Activated T-cell treated with anti-CD3 and anti-CD28 coated beads, Interleukin-2, amount 50 U/mL, for 1 hour (primary cell): ENCODE measurements at regions not wholly inside any gene's neighbourhood (a gene's known extent, or its start where the extent isn't known, plus 50 kb on each side); places are given as distances from the start of the nearest gene placed in this dataset.

Experiments used
- DNase-seq: peaks from one replicate; pipeline ENCODE4 v3.0.0-alpha.2; 2020

DNA sequence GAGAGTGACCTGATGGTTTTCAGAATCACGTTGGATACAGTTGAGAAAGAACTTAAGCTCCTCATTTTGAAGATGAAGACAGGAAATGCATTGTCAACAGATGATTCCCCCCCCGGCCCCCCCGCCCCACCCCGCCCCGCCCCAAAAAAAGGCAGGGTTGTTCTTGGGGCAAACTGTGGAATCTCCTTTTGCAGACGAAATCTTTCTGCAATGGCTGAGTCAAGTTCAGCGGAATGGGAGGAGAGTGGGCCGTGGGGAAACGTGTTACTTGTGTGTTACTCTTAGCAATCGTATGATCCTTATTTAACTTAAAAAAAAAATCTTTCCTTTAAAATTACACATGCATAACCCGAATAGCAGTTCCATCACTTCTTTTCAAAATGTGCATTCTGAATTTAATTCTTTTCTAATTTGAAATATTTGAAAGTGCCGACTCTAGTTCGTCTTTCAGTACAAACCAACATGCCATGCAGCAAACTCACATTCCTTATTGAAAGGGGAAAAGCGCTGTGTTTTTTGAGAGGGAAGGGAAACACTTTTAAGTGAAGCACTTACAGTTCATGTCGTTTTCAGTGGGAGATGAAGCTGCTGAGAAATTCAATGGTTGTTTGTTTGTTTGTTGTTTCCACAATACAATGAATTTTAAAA lies 348.5 kb upstream of the ARGLU1 start:
- no peak for DNase-seq

DNA sequence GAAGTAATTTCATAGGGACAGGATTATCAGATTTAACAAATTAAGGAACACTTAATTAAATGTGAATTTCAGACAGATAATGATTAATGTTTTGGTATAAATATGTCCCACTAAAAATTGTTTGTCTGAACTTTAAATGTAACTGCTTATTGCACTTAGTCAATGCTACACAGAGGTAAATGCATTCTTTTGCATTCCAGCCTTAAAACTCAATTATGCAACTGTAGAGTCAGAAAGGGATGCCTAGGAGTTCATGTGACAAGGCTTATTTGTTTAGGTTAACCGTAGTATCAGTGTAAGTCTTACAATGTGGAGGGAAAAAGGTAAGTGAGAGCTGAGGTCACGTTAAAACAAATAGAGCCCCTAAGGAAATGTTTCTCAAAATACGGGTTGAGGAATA lies 347.2 kb upstream of the ARGLU1 start:
- DNase-seq = no peak

DNA sequence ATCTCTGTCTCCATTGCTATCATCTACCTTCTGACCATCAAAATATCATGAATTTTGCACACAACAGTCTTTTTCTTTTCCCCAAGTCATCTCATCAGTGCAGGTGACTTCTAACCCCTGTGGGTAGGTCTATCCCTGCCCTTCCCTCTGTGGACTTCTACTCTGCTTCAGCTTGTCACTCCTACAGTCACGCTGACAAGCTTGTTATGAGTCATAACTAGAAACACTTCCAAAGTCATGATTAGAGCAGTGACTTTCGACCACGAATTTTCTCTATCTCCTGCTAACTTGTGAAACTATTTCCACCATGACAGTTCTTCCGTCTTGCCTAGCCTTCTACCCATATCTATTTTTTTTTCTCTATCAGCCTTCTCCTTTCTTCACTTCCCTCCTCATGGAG lies 343.7 kb upstream of the ARGLU1 start:
- DNase-seq = no peak

DNA sequence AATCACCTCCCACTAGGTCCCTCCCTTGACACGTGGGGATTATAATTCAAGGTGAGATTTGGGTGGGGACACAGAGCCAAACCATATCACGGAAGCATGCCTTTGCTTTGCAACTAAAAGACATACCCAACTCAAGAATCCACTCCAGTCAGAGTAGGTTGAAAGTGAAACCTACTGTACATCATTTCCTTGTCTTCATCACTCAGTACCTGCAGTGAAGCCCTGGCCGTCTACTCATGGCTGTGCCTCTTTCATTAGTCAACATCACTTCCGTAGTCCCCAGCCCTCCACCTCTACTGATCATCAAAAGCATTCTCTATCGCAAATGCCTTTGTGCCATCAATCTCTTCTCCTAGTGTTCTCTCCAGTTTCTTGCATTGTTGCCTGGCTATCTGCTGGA lies 343.1 kb upstream of the ARGLU1 start:
- DNase-seq = no peak

DNA sequence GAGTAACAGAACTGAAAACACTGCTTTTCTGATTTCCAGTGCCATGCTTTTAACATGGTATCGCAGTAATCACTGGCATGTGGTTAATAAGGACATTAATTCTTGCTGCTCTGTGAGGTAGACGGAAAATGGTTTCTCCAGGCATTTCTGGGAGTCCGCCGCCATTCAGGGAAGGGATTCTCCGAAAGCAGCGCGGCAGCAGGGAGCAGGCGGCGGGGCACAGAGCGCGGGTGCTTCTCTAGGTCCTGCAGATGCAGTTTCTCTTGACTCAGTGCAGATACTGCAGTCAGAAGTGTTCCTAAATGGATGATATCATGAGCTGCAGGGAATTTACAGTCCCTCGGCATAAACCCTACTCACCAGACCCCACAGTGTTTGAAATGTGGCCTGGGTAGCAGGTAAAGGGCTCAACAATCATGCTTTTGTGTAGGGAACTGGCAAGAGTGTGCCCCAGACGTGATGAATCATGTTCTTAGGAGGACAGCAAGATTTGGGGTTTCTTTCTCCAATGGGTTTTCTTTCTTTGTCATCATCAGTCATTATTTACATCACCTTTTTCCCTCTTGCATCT lies 338.6 kb upstream of the ARGLU1 start:
- no peak for DNase-seq

DNA sequence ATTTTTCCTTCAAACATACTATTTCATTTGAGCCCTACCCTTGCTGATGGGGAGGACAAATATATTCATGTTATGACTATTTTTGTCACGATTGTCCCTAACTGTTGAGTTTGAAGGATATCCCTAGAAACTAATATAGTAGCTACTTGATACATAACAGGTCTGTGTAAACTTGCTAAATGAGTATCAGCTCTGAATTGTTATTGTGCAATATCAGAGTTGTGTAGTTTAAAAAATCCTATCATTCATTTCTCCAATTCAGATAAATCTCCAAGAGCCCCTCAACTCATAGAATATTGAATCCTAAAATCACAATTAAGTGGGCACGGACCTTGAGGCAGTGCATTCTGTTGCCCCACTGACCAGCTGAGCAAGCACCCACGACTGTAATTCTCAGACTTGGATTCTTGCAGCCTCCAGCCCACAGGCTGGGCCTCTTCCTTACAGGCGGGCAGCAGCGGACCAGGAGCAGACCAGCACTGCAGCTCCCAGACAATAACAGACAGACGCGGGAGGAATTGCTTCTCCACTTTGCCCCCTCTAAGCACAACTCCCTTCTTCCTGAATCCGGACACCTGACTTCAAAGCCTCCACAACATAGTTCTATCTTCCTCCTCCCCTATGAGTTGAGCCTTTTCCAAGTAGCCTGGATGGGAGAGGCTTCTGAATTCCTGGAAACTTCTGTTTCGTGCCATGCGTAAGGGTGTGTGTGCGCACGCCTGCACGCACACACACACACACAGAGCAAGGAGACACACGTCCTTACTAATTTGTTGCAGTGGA lies 337.6 kb upstream of the ARGLU1 start:
- DNase-seq = no peak

DNA sequence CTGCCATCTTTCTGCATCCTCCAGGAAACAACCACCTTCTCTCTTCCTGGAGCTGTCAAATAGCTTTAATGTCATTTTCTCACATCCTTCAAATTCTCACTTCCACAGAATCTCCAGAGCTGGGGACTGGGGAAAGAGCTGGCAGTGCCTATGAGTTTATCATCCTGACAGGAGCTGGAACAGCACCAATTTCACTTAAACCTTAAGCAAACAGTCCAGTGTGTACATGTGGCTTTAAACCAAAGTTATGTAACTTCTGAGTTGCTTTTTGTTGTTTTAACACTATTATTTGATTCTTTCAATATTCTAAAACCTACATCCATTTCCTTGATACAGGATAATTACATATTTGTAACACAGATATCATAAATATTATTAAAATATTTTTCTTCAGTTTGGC lies 331.5 kb upstream of the ARGLU1 start:
- DNase-seq = no peak

DNA sequence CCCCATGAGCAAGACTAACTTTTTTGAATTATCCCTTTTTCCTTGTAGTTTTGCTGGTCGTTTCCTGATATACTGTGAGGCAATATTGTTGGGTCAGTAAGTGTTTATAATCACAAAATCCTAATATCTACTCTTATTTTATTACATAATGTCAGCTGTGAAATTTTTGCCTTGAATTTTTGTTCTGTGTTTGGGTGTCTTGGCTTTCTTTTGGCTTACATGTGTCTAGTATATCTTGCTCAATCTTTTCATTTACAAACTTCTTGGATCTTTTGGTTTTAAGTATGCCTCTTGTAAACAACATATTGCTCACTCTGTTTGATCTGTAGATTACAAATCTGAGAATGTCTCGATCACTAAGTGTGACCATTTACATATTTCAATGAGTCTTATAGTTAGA lies 330.3 kb upstream of the ARGLU1 start:
- no peak for DNase-seq

DNA sequence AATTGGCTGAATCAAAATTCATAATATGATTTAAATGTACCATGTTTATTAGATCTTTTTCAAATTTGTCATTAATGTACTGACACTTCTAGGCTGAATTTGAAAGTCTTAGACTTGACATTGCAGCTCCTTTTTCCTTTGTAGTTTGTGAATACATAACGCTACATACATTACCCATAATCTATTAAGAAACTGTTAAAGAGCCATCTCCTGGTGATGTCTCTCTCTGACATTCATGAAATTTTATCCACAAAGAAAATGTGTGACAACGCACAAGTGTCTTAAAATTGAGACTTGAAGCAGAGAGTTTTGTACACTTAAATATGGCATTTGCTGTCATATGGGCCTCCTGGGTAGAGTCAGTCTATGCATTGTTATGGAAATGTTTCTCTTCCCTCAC lies 320.2 kb upstream of the ARGLU1 start:
- no peak for DNase-seq

DNA sequence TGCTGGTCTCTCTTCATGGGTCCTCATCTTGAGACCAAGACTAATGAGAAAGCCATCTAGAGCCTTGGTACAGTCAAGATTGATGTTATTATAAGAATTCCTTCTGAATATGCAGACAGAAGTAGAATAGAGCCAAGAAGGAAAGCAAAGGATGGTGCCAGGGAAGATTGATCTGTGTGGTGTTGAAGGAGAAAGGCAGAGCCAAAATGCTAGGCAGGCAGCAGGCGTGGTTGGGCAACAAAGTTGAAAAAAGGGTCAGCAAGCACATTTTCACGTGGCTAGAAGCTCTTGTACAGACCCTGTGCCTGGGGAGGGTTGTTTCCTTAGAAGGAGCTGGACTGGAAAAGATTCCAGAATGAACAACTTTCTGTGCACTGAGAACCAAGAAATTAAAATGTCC lies 319.7 kb upstream of the ARGLU1 start:
- DNase-seq = no peak

DNA sequence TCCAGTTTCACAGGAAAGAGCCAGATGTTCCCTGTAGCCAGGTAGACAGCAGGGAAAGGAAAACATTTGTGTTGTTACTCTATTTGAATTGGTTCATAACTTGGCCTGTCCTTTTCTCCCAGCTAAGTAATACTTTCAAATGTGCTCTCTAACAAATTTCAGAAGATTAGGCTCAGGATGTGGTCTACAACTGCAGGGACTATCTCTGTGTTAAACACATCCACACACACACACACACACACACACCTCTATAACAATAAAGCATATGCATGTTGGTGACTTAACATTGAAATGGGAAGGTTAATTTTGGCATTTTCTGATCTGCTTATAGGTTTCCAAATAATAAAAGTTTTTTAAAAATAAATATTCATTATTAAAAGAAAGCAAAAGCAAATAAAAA lies 316.0 kb upstream of the ARGLU1 start:
- DNase-seq = no peak

DNA sequence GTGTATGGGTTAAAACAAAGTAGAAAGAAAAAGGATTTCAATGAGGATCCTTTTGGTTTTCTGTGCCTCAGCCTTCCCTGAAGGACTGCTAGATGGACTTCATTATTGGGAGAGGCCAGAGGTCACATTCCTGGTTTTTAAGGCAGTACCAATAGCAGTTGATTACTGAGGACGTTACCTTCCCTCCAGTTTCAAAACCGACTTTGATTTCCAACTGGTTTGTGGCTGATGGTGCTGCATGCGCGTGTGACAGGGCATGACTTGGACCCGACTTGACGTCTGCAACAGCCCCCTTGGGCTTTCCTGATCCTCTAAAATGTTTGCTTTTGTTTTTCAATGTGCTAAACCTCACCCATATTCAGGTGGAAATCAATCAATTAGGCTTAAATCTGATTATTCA lies 314.3 kb upstream of the ARGLU1 start:
- DNase-seq = no peak

DNA sequence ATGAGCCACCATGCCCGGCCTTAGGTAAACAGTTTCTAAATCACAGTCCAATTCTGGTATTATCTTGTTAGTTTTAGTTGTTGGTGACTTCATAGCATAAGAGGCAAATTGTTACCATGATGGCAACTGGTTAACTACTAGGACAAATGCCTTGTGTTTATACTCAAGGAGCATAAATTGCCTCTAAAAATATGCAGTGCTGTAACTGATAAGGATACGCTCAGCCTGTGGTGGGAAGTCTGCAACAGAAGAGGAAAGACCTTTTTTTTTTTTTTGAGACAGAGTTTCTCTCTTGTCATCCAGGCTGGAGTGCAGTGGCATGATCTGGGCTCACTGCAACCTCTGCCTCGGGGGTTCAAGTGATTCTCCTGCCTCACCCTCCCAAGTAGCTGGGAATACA lies 311.9 kb upstream of the ARGLU1 start:
- no peak for DNase-seq

DNA sequence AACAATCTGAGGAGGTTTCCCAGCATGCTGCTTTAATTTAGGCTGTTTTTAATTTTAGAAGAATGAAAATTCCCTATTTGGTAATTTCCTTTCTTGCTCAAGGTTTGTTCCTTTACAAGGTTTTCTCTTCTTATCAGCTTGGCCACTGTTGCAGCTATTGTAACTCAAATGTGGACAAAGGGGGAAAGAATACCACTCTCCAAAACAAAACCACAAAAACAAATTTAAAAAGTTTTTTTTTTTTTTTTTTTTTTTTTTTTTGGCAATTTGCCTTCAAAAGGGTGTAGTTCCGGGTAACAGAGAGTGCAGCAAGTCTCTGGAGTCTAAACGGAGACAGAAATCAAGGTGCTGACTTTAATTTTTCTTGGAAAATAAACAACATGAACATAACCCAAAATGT lies 306.4 kb upstream of the ARGLU1 start:
- no peak for DNase-seq

DNA sequence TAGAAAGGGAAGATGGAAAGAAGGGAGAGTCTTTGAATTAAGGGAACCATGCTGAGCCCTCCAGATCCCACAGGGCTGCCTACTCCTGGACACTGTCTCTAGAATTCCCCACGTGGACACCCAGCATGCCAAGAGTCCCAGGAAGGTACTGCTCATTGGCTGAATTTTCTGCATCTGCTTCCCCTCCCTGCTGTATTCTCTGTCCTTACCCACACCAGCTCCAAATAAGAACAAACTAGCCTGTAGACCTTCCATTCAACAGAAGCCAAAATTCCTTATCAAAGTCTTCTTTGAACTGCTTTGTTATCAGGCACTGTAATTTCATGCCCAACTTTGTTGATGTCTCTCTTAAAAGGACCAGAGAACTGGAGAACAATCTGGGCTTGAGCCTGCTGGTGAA lies 305.9 kb upstream of the ARGLU1 start:
- DNase-seq = no peak

DNA sequence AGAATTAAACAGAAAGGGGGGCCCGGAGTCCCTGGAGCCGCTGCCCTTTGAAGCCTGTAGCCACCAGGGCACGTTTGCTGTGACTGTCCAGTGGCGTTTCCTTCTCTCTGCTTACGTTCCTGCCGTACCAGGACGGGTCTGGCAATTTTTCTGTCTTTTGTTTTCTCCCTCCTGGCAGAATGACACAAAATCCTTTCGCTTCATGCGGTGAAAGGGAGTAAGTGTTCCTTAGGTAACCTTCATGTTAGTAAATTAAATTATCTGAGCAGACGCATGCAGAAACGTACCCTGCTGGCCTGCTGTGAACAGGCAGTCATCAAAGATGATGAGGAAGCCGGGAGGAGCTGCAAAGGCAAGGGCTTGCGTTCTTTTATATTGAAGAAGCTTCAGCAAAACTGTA lies 299.3 kb upstream of the ARGLU1 start:
- DNase-seq = no peak

DNA sequence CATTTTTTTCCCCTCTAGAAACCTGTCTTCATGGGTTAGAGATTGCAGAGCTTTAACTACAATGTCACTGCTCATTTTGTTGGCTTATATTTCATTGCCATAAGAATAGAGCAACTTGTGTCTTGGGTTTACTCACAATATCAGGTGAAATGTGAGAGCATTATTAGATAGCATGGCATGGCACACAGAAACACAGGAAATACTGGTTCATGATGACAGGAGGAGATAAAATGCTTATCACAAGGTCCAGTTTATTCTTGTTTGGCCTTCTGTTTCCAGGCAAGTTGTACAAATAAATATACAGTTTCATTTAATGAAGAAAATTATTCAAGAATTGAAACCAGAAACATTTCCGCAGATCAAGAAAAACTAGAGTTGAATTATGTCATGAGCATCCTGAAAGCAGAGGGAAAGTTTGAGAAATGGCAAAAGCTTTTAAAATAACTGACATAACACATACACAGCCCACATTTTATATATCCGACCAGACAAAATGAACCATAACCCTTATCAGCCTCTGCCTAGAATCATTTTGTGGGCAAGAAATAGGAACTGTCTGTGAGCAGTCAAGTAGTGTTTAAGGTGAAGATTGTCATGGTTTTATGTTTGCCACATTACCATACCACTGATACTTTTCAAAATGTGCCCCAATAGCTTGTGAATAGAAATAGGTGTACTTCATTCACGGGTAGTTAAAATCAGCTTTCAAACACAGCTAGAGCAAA lies 297.9 kb upstream of the ARGLU1 start:
- DNase-seq = no peak

DNA sequence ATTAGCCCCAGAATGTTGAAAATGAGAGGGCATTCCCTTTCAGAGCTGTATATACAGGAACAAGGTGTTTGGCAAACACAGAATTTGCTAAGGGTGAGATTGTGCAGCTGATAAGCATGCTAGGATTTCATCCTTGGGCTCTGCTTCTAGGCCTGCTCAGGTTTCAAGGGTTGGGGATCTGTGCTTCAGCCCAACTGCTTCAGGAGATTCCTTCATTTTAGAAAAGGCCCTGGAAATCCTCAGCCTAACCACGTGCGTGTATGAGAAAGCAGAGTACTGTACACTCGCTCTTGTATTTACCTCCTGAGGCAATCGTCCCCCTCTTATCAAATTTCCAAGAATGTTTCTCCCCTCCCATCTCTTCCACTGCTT lies 291.6 kb upstream of the ARGLU1 start:
- DNase-seq = no peak

DNA sequence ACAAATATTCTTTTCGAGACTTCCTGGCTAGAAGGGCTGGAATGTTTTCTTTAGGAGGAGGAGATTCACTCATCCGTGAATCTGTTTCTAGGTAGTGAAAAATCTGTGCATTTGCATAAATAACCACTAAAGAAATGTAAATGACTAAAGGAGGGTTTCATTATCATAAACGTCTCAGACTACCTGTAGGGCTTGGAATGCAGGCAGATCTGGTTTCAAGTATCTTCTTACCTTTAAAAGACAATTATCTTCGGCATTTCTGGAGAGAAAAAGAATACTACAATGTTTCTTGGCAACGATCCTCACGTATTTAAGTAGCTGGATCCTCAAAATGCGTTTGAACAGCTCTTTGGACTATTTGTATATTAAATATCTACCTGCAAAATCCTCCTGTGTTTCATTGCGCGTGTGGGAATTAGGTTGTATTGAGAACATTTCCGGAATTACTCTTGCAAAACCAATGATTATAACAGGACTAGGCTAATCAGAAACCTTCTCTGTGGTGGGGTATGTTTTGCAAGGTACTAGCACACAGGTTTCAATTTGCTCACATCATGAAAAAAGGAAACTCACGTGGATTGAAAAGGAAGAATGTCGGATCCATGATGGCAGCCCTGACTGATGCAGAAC lies 291.1 kb upstream of the ARGLU1 start:
- no peak for DNase-seq

DNA sequence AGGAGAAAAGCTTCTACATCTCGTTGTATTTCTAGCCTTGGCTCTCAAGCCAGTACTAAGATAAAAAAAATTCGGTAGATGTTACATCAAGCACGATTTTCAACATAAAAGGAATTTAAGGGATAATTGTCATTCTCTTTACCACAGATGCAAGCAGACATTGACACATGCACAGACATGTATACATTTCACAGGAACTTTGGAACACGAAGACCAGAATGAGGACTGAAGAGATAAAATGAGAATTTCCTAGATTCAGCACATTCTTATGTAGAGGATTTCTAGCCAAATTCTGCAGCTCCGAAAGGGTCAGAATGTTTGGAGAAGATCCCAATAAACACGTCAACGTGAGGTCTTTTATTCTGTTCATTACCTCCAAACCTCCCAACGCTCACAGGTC lies 284.5 kb upstream of the ARGLU1 start:
- DNase-seq = no peak

DNA sequence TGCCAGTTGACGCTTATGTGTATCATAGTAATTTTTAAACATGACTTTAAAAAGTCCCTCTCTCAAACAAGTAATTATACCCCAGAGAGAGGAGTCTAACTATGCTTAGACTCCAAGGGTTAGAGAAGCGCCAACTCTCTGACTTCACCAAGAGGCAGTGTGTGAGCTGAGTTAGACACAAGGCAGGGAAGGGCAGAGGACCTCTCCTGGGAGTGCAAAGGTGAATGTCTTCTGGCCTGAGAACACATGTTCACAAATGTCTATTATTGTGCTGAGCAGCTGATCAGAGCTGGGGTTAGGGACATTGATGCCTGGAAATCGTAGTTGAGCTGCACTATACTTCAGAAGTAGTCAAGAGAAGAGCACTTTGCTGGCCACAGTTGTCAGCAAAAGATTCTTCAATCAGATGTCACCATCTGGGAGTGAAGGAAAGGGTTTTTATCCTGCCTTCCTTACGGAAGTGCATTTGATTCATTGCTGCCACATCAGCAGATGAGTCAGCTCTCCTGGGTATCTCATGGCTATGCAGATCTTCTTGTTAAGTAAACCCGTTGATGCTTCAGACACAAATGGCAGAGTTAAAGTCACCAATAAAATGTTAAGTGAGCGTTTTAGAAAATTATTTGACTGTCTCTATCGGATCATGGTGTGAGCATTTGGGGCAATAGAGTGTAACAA lies 283.2 kb upstream of the ARGLU1 start:
- no peak for DNase-seq

DNA sequence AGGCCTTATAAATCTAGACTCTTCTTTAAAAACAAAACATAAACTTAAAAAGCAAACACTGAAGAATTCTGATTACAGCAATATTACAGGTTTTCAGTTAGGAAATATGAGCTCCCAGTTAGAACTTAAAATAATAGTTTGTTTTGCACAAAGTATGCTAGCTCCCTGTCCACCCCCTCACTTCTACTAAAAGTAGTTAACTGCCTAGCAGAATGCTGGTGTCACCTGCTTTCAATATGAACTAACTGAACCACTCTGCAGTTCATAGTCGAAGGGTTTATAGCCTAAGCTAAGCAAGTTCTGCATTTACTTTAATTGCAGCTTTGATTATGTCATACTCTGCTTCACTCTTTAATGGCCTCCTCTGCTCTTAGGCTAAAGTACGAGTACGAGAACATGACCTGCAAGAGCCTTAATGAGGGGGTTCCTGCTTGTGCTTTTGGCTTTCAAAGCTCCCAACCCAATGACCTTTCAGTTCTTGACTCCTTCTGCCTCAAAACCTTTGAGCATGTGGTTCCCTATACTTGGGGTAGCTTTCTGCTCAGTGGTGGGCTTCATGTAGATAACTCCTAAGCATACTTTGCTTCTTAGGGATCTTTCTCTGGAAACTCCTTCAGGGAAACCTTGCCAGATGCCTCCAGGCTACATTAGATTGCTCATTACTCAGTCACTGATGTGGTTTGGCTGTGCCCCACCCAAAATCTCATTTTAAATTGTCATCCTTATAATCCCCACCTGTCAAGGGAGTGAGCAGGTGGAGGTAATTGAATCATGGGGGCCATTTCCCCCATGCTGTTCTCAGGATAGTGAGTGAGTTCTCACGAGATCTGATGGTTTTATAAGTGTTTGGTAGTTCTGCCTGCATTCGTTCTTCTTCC lies 278.9 kb upstream of the ARGLU1 start:
- DNase-seq = no peak
